GM23248 (cell line): ENCODE measurements at regions not wholly inside any gene's neighbourhood (a gene's known extent, or its start where the extent isn't known, plus 50 kb on each side); places are given as distances from the start of the nearest gene placed in this dataset.
"Not testable (repeated sequence)": the region's sequence is repeated elsewhere in the genome, so short reads cannot be mapped to it uniquely, and the experiment has no call there.

Source experiments
- DNase-seq: peaks from one replicate; pipeline ENCODE4 v3.0.0-alpha.2; 2015
- H2AFZ ChIP-seq: fragments of 200-600 bp; sonication (generic); 2 replicates; pipeline ENCODE4 v1.6.1; 2016; ENCODE audit warnings: antibody characterized with exemption
- H3F3A ChIP-seq: fragments of 200-600 bp; sonication (generic); 2 replicates; pipeline ENCODE4 v1.6.1; 2016; ENCODE audit warnings: mild to moderate bottlenecking, antibody characterized with exemption, mixed run types; ENCODE audit not compliant: insufficient read depth
- H3K27ac ChIP-seq: fragments of 200-600 bp; sonication (generic); 2 replicates; pipeline ENCODE4 v1.5.1; 2016; ENCODE audit warnings: mild to moderate bottlenecking
- H3K27me3 ChIP-seq: fragments of 200-600 bp; sonication (generic); replicated peaks from 2 replicates; pipeline ENCODE4 v1.6.1; 2016; ENCODE audit warnings: mild to moderate bottlenecking; ENCODE audit not compliant: insufficient read depth
- H3K36me3 ChIP-seq: fragments of 200-600 bp; sonication (generic); 2 replicates; pipeline ENCODE4 v1.6.1; 2016; ENCODE audit warnings: low read depth, mild to moderate bottlenecking
- H3K4me1 ChIP-seq: fragments of 200-600 bp; sonication (generic); 2 replicates; pipeline ENCODE4 v1.6.1; 2016; ENCODE audit warnings: mild to moderate bottlenecking; ENCODE audit not compliant: insufficient read depth
- H3K4me2 ChIP-seq: fragments of 200-600 bp; sonication (generic); one replicate; pipeline ENCODE4 v1.6.1; 2016; ENCODE audit warnings: mild to moderate bottlenecking; ENCODE audit not compliant: unreplicated experiment
- H3K4me3 ChIP-seq: fragments of 200-600 bp; sonication (generic); 2 replicates; pipeline ENCODE4 v1.5.1; 2016; ENCODE audit warnings: mild to moderate bottlenecking
- H3K79me2 ChIP-seq: fragments of 200-600 bp; sonication (generic); 2 replicates; pipeline ENCODE4 v1.6.1; 2016; ENCODE audit warnings: mild to moderate bottlenecking; ENCODE audit not compliant: insufficient read depth
- H3K9ac ChIP-seq: fragments of 200-600 bp; sonication (generic); 2 replicates; pipeline ENCODE4 v1.6.1; 2016; ENCODE audit warnings: mild to moderate bottlenecking
- H3K9me2 ChIP-seq: fragments of 200-600 bp; sonication (generic); 2 replicates; pipeline ENCODE4 v1.6.1; 2016; ENCODE audit warnings: mixed run types, mild to moderate bottlenecking, moderate library complexity; ENCODE audit not compliant: insufficient read depth
- H3K9me3 ChIP-seq: fragments of 200-600 bp; sonication (generic); one replicate; pipeline ENCODE4 v1.6.1; 2017; ENCODE audit warnings: low read depth
- H4K20me1 ChIP-seq: fragments of 200-600 bp; sonication (generic); 2 replicates; pipeline ENCODE4 v1.6.0; 2016; ENCODE audit not compliant: insufficient read depth
- EZH2 ChIP-seq: fragments of 200-600 bp; sonication (generic); IDR thresholded peaks from 2 replicates; pipeline ENCODE4 v1.6.1; 2018; ENCODE audit warnings: antibody characterized with exemption, mild to moderate bottlenecking; ENCODE audit not compliant: insufficient read depth, poor library complexity, severe bottlenecking
- EZH2phosphoT487 ChIP-seq: fragments of 200-600 bp; sonication (generic); IDR thresholded peaks from 2 replicates; pipeline ENCODE4 v1.6.1; 2018; ENCODE audit warnings: antibody characterized with exemption, moderate library complexity, mild to moderate bottlenecking, low read depth; ENCODE audit not compliant: insufficient read depth
- WGBS, 2 experiments: methylation state at CpG; one replicate each; pipeline ENCODE4 v1.1.6; 2015 to 2017; ENCODE audit warnings: low lambda C conversion rate in 2 of 2, low coverage in 1 of 2; ENCODE audit errors: missing lambda C conversion rate in 2 of 2; 5-methylcytosine and 5-hydroxymethylcytosine counted together
- in situ Hi-C: fragments of 300-500 bp; cut with MboI; formaldehyde crosslinking; loops from 2 replicates; pipeline ENCODE4 v1.15.0; 2020

- Histone ChIP-seq H3K9ac (no peak overlapping the region), H3F3A (peaks cover 6% of the 10 kb centered on the region; the same call in 1 of the 2 replicates), H3K27me3 (no peaks in the 10 kb centered on the region), H3K36me3 (no peaks in the 10 kb centered on the region), H4K20me1 (no peaks in the 10 kb centered on the region), H3K27ac (no peak overlapping the region), H3K4me2 (peak overlapping the region; percentile 2), H3K9me3 (no peaks in the 10 kb centered on the region), H3K4me1 (peaks cover 13% of the 10 kb centered on the region), H3K9me2 (no peaks in the 10 kb centered on the region), H2AFZ (no peak overlapping the region), H3K4me3 (no peak overlapping the region), H3K79me2 (no peaks in the 10 kb centered on the region)
- in situ Hi-C loops = no loop called here
- TF ChIP-seq EZH2 = no peak
- no peak for TF ChIP-seq EZH2phosphoT487
- WGBS, 2 experiments = 66 to 67% methylated on average over 6 of the region's 6 CpGs
- peak; percentile 13 for DNase-seq
Observed at GRCh38 chr3:177792311-177793030, 595.2 kb upstream of the TBL1XR1 start.

- no peak for DNase-seq
- no peaks in the 10 kb centered on the region for H3K9me2 ChIP-seq
- no peaks in the 10 kb centered on the region for H3K36me3 ChIP-seq
- H4K20me1 ChIP-seq = no peaks in the 10 kb centered on the region
- no peak overlapping the region for H3K4me3 ChIP-seq
- peaks cover 13% of the 10 kb centered on the region for H3K4me1 ChIP-seq
- TF ChIP-seq EZH2phosphoT487 = no peak
- no peak overlapping the region for H3K9ac ChIP-seq
- no peak overlapping the region for H3K27ac ChIP-seq
- no peaks in the 10 kb centered on the region for H3K27me3 ChIP-seq
- in situ Hi-C loops = no loop called here
- peaks cover 6% of the 10 kb centered on the region; the same call in 1 of the 2 replicates for H3F3A ChIP-seq
- no peaks in the 10 kb centered on the region for H3K79me2 ChIP-seq
- WGBS, 2 experiments = 91 to 97% methylated on average over 3 of the region's 3 CpGs
- no peak overlapping the region for H2AFZ ChIP-seq
- H3K9me3 ChIP-seq = no peaks in the 10 kb centered on the region
- no peak overlapping the region for H3K4me2 ChIP-seq
Observed at GRCh38 chr3:177793451-177793850, 596.2 kb upstream of the TBL1XR1 start.

- Histone ChIP-seq H3K79me2 (no peaks in the 10 kb centered on the region), H2AFZ (no peak overlapping the region), H3K9me3 (no peaks in the 10 kb centered on the region), H3K4me1 (peaks cover 20% of the 10 kb centered on the region), H4K20me1 (no peaks in the 10 kb centered on the region), H3K27ac (no peak overlapping the region), H3K36me3 (no peaks in the 10 kb centered on the region), H3K4me3 (no peak overlapping the region), H3K27me3 (no peaks in the 10 kb centered on the region), H3K9ac (no peak overlapping the region), H3K9me2 (no peaks in the 10 kb centered on the region), H3F3A (peaks cover 16% of the 10 kb centered on the region; the same call in 1 of the 2 replicates), H3K4me2 (no peak overlapping the region)
- 86 to 91% methylated on average over 1 of the region's 1 CpG for WGBS, 2 experiments
- no peak for DNase-seq
- no peak for TF ChIP-seq EZH2phosphoT487
- no peak for TF ChIP-seq EZH2
- in situ Hi-C loops = no loop called here
Observed at GRCh38 chr3:177795216-177795615, 597.9 kb upstream of the TBL1XR1 start.

- Histone ChIP-seq H3K27ac (no peak overlapping the region), H3K36me3 (no peaks in the 10 kb centered on the region), H3K9ac (no peak overlapping the region), H3K27me3 (no peaks in the 10 kb centered on the region), H3K9me3 (no peaks in the 10 kb centered on the region), H2AFZ (no peak overlapping the region), H3K79me2 (no peaks in the 10 kb centered on the region), H3K4me3 (no peak overlapping the region), H3K4me2 (no peak overlapping the region), H3K9me2 (no peaks in the 10 kb centered on the region), H3K4me1 (peaks cover 23% of the 10 kb centered on the region), H4K20me1 (no peaks in the 10 kb centered on the region), H3F3A (peaks cover 22% of the 10 kb centered on the region; the same call in 1 of the 2 replicates)
- no peak for TF ChIP-seq EZH2
- no peak for TF ChIP-seq EZH2phosphoT487
- DNase-seq = no peak
- in situ Hi-C loops = no loop called here
Observed at GRCh38 chr3:177795859-177796258, 598.6 kb upstream of the TBL1XR1 start.

GRCh38 chr3:177800147-177800546 lies 602.9 kb upstream of the TBL1XR1 start:
- H3K4me2 ChIP-seq = peak overlapping the region; percentile 28
- H4K20me1 ChIP-seq, H3K9me3 ChIP-seq, H3K4me3 ChIP-seq, H3K9me2 ChIP-seq, H3K79me2 ChIP-seq, H3K9ac ChIP-seq, H2AFZ ChIP-seq, H3K36me3 ChIP-seq, in situ Hi-C loops, H3K27me3 ChIP-seq: not testable (repeated sequence)
- peaks cover 41% of the 10 kb centered on the region for H3F3A ChIP-seq
- peak overlapping the region; percentile 50 for H3K27ac ChIP-seq
- H3K4me1 ChIP-seq = peaks cover 26% of the 10 kb centered on the region
- peak; percentile 68 for DNase-seq
- 67 to 73% methylated on average over 3 of the region's 3 CpGs for WGBS, 2 experiments
- 0 out of 2 replicates have a peak, but pooled peaks have one; percentile 52 for TF ChIP-seq EZH2phosphoT487
